ENCODE measurements at regions not wholly inside any gene's neighbourhood (a gene's known extent, or its start where the extent isn't known, plus 50 kb on each side); places are given as distances from the start of the nearest gene placed in this dataset.
A peak's percentile ranks its signal among the peaks of the same experiment; 100 is the strongest.

DNA sequence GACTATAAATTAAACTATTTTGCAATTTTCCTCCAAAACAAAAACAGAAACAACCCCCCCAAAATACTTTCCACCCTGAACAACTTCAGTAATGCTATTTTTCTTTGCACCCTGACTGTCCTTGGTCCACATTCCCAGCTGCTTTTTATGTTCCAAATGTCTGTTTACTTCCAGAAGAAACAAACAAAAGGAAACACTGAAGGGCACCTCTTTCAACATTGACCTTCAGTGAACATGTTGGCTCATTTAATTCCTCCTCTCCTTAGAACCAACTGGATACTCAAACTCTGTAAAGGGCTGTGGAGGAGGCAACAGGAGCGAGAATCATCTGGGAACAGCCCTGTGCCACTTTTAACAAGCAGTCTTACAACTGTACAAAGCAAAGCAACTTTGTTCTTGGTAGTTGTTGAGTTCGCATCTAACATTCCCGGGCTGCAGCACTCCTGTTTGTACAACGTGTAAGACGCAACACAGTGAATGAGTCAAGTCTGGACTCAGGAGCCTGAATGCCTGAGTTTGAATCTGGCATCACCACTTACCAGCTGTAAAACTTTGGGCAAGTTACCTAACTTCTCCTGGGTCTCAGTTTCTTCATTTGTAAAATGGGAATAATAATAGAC is 111.4 kb upstream of the GATA6 start (continued):
- TF ChIP-seq, protein P1, sequence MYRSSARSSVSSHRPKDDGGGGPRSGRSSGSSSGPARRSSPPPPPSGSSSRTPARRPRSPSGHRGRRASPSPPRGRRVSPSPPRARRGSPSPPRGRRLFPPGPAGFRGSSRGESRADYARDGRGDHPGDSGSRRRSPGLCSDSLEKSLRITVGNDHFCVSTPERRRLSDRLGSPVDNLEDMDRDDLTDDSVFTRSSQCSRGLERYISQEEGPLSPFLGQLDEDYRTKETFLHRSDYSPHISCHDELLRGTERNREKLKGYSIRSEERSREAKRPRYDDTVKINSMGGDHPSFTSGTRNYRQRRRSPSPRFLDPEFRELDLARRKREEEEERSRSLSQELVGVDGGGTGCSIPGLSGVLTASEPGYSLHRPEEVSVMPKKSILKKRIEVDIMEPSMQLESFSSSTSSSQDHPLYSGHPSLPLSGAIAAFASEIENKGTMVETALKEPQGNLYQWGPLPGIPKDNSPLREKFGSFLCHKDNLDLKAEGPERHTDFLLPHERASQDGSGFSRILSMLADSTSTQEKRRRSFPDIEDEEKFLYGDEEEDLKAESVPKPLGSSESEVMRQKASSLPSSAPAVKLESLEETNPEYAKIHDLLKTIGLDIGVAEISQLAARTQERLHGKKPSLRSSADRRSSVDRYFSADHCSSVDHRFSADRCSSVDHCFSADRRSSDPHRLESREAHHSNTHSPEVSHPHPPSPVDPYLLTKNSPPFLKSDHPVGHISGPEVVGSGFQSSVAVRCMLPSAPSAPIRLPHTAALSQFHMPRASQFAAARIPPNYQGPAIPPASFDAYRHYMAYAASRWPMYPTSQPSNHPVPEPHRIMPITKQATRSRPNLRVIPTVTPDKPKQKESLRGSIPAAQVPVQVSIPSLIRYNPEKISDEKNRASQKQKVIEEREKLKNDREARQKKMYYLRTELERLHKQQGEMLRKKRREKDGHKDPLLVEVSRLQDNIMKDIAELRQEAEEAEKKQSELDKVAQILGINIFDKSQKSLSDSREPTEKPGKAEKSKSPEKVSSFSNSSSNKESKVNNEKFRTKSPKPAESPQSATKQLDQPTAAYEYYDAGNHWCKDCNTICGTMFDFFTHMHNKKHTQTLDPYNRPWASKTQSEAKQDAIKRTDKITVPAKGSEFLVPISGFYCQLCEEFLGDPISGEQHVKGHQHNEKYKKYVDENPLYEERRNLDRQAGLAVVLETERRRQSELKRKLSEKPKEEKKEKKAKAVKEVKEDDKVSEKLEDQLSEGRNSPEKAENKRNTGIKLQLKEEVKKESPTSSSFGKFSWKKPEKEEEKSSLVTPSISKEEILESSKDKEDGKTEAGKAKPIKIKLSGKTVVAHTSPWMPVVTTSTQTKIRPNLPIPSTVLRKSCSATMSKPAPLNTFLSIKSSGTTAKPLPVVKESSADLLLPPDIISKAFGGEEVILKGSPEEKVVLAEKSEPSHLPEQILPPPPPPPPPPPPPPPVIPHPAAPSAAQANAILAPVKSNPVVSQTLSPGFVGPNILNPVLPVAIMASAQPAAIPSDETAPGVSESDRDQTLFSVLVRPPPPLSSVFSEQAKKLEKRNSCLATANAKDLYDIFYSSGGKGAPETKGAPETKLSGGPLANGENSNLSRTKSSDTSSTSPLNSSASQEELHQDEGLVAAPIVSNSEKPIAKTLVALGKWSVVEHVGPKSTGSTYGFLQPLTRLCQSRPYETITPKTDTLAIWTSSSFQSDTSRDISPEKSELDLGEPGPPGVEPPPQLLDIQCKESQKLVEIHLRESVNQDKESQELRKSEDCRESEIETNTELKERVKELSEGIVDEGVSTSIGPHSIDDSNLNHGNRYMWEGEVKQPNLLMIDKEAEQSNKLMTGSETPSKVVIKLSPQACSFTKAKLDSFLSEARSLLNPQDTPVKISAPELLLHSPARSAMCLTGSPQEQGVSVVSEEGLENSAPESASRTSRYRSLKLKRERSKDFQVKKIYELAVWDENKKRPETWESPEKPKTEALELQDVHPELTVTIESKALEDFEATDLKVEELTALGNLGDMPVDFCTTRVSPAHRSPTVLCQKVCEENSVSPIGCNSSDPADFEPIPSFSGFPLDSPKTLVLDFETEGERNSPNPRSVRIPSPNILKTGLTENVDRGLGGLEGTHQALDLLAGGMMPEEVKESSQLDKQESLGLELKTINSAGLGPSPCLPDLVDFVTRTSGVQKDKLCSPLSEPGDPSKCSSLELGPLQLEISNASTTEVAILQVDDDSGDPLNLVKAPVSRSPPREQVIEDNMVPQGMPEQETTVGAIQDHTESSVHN (CRISPR knock-in tag; IDR thresholded peaks at IDR 0.05) = no peak
- TF ChIP-seq, protein P2, sequence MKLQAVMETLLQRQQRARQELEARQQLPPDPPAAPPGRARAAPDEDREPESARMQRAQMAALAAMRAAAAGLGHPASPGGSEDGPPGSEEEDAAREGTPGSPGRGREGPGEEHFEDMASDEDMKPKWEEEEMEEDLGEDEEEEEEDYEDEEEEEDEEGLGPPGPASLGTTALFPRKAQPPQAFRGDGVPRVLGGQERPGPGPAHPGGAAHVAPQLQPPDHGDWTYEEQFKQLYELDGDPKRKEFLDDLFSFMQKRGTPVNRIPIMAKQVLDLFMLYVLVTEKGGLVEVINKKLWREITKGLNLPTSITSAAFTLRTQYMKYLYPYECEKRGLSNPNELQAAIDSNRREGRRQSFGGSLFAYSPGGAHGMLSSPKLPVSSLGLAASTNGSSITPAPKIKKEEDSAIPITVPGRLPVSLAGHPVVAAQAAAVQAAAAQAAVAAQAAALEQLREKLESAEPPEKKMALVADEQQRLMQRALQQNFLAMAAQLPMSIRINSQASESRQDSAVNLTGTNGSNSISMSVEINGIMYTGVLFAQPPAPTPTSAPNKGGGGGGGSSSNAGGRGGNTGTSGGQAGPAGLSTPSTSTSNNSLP (IDR thresholded peaks at IDR 0.05; ENCODE audit: low read depth, low read length) = no peak
- TF ChIP-seq ZNF564 (CRISPR knock-in tag; IDR thresholded peaks at IDR 0.05) (no peak), KAT2B (IDR thresholded peaks at IDR 0.05; ENCODE audit: borderline replicate concordance, low read depth, low read length) (no peak), TSC22D2 (CRISPR knock-in tag; IDR thresholded peaks at IDR 0.05; ENCODE audit: borderline replicate concordance) (no peak), ZNF20 (CRISPR knock-in tag; IDR thresholded peaks at IDR 0.05) (no peak), MTA1 (CRISPR knock-in tag; IDR thresholded peaks at IDR 0.05; ENCODE audit: borderline replicate concordance) (no peak), HOXA5 (CRISPR knock-in tag; IDR thresholded peaks at IDR 0.05) (0 out of 2 replicates have a peak, but pooled peaks have one; percentile 21), ZNF180 (CRISPR knock-in tag; IDR thresholded peaks at IDR 0.05; ENCODE audit: borderline replicate concordance, low read depth) (no peak), CENPT (CRISPR knock-in tag; IDR thresholded peaks at IDR 0.05; ENCODE audit: low read depth) (no peak)
- TF ChIP-seq, protein P3, sequence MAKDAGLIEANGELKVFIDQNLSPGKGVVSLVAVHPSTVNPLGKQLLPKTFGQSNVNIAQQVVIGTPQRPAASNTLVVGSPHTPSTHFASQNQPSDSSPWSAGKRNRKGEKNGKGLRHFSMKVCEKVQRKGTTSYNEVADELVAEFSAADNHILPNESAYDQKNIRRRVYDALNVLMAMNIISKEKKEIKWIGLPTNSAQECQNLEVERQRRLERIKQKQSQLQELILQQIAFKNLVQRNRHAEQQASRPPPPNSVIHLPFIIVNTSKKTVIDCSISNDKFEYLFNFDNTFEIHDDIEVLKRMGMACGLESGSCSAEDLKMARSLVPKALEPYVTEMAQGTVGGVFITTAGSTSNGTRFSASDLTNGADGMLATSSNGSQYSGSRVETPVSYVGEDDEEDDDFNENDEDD (CRISPR knock-in tag; IDR thresholded peaks at IDR 0.05; ENCODE audit: borderline replicate concordance) = no peak
- TF ChIP-seq, protein P4, sequence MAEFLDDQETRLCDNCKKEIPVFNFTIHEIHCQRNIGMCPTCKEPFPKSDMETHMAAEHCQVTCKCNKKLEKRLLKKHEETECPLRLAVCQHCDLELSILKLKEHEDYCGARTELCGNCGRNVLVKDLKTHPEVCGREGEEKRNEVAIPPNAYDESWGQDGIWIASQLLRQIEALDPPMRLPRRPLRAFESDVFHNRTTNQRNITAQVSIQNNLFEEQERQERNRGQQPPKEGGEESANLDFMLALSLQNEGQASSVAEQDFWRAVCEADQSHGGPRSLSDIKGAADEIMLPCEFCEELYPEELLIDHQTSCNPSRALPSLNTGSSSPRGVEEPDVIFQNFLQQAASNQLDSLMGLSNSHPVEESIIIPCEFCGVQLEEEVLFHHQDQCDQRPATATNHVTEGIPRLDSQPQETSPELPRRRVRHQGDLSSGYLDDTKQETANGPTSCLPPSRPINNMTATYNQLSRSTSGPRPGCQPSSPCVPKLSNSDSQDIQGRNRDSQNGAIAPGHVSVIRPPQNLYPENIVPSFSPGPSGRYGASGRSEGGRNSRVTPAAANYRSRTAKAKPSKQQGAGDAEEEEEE (CRISPR knock-in tag; IDR thresholded peaks at IDR 0.05; ENCODE audit: borderline replicate concordance) = no peak
- TF ChIP-seq, protein P5, sequence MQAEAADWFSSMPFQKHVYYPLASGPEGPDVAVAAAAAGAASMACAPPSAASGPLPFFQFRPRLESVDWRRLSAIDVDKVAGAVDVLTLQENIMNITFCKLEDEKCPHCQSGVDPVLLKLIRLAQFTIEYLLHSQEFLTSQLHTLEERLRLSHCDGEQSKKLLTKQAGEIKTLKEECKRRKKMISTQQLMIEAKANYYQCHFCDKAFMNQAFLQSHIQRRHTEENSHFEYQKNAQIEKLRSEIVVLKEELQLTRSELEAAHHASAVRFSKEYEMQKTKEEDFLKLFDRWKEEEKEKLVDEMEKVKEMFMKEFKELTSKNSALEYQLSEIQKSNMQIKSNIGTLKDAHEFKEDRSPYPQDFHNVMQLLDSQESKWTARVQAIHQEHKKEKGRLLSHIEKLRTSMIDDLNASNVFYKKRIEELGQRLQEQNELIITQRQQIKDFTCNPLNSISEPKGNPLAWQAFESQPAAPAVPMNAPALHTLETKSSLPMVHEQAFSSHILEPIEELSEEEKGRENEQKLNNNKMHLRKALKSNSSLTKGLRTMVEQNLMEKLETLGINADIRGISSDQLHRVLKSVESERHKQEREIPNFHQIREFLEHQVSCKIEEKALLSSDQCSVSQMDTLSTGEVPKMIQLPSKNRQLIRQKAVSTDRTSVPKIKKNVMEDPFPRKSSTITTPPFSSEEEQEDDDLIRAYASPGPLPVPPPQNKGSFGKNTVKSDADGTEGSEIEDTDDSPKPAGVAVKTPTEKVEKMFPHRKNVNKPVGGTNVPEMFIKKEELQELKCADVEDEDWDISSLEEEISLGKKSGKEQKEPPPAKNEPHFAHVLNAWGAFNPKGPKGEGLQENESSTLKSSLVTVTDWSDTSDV (CRISPR knock-in tag; IDR thresholded peaks at IDR 0.05) = no peak
